SK-N-SH treated with all-trans-retinoic acid at 6 μM for 48 hours (cell line): ENCODE measurements at regions not wholly inside any gene's neighbourhood (a gene's known extent, or its start where the extent isn't known, plus 50 kb on each side); places are given as distances from the start of the nearest gene placed in this dataset.

Experiments used
- ARNTL ChIP-seq: fragments of 450-650 bp; formaldehyde crosslinking; IDR thresholded peaks from 2 replicates; pipeline ENCODE4 v1.5.0; 2020; ENCODE audit warnings: low read depth, mild to moderate bottlenecking, moderate library complexity, borderline replicate concordance
- CREB5 ChIP-seq: fragments of 250-450 bp; sonication (Bioruptor Pico); IDR thresholded peaks from 2 replicates; pipeline ENCODE4 v1.5.1; 2020; ENCODE audit warnings: low read depth, mild to moderate bottlenecking, moderate library complexity
- OSR1 ChIP-seq: fragments of 250-450 bp; sonication (Bioruptor Pico); IDR thresholded peaks from 2 replicates; pipeline ENCODE4 v1.8.0; 2022; ENCODE audit warnings: moderate library complexity, mild to moderate bottlenecking, inconsistent platforms
- RARB ChIP-seq: fragments of 250-450 bp; sonication (Bioruptor Pico); IDR thresholded peaks from 2 replicates; pipeline ENCODE4 v1.8.0; 2021; ENCODE audit warnings: mild to moderate bottlenecking, moderate library complexity
- TOX ChIP-seq: fragments of 250-450 bp; sonication (Bioruptor Pico); IDR thresholded peaks from 2 replicates; pipeline ENCODE4 v1.8.0; 2021; ENCODE audit warnings: mild to moderate bottlenecking, moderate library complexity, borderline replicate concordance
- TSHZ2 ChIP-seq: fragments of 250-450 bp; sonication (Bioruptor Pico); IDR thresholded peaks from 2 replicates; pipeline ENCODE4 v1.5.0; 2020; ENCODE audit warnings: mild to moderate bottlenecking, moderate library complexity
- ZC3H10 ChIP-seq: fragments of 250-450 bp; sonication (Bioruptor Pico); IDR thresholded peaks from 2 replicates; pipeline ENCODE4 v1.5.1; 2021; ENCODE audit warnings: mild to moderate bottlenecking, moderate library complexity
- ZFP30 ChIP-seq: fragments of 450-650 bp; formaldehyde crosslinking; IDR thresholded peaks from 2 replicates; pipeline ENCODE4 v1.5.0; 2022; ENCODE audit warnings: mild to moderate bottlenecking, moderate library complexity
- ZNF565 ChIP-seq: fragments of 450-650 bp; formaldehyde crosslinking; conservative IDR thresholded peaks from 2 replicates; pipeline ENCODE4 v1.5.0; 2020; ENCODE audit warnings: low read depth, mild to moderate bottlenecking, moderate library complexity
- TF ChIP-seq, protein P1 (sequence below): fragments of 250-450 bp; sonication (Bioruptor Pico); IDR thresholded peaks from 2 replicates; pipeline ENCODE4 v1.8.0; 2020; ENCODE audit warnings: mild to moderate bottlenecking, moderate library complexity, borderline replicate concordance
- TF ChIP-seq, protein P2 (sequence below): fragments of 250-450 bp; sonication (Bioruptor Pico); IDR thresholded peaks from 2 replicates; pipeline ENCODE4 v1.5.1; 2021; ENCODE audit warnings: mild to moderate bottlenecking, moderate library complexity

DNA sequence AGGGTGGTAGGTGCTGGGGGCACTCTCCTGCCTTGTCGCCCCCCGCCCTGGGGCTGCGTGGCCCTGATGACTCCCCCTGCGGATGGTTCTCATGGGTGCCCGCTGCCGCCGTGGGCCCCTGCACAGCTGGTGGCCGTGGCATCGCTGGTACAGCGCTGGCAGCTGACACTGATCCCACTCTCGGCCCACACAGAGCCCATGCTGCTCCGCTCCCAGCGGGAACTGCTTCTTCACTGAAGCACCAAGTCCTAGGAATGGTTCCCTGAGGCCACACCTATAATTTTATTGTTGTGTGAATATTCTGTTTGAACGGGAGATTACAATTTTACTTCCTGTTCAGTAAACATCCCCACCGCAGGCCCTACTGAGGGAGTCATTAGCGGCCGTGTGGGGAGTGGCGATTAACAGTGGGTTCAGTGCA lies 138.6 kb upstream of the NKX1-1 start:
- TF ChIP-seq TSHZ2 (CRISPR knock-in tag) (no peak), CREB5 (CRISPR knock-in tag) (no peak), RARB (no peak), ZNF565 (no peak), OSR1 (CRISPR knock-in tag) (no peak), ARNTL (CRISPR knock-in tag) (no peak), ZFP30 (no peak), TOX (CRISPR knock-in tag) (no peak), ZC3H10 (CRISPR knock-in tag) (no peak)
- TF ChIP-seq, protein P1, sequence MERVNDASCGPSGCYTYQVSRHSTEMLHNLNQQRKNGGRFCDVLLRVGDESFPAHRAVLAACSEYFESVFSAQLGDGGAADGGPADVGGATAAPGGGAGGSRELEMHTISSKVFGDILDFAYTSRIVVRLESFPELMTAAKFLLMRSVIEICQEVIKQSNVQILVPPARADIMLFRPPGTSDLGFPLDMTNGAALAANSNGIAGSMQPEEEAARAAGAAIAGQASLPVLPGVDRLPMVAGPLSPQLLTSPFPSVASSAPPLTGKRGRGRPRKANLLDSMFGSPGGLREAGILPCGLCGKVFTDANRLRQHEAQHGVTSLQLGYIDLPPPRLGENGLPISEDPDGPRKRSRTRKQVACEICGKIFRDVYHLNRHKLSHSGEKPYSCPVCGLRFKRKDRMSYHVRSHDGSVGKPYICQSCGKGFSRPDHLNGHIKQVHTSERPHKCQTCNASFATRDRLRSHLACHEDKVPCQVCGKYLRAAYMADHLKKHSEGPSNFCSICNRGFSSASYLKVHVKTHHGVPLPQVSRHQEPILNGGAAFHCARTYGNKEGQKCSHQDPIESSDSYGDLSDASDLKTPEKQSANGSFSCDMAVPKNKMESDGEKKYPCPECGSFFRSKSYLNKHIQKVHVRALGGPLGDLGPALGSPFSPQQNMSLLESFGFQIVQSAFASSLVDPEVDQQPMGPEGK (CRISPR knock-in tag): no peak
- TF ChIP-seq, protein P2, sequence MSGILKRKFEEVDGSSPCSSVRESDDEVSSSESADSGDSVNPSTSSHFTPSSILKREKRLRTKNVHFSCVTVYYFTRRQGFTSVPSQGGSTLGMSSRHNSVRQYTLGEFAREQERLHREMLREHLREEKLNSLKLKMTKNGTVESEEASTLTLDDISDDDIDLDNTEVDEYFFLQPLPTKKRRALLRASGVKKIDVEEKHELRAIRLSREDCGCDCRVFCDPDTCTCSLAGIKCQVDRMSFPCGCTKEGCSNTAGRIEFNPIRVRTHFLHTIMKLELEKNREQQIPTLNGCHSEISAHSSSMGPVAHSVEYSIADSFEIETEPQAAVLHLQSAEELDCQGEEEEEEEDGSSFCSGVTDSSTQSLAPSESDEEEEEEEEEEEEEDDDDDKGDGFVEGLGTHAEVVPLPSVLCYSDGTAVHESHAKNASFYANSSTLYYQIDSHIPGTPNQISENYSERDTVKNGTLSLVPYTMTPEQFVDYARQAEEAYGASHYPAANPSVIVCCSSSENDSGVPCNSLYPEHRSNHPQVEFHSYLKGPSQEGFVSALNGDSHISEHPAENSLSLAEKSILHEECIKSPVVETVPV: no peak
